22Rv1 (cell line): ENCODE measurements at regions not wholly inside any gene's neighbourhood (a gene's known extent, or its start where the extent isn't known, plus 50 kb on each side); places are given as distances from the start of the nearest gene placed in this dataset.

Experiments
- ZFX ChIP-seq: fragments of 450-650 bp; IDR thresholded peaks from 2 replicates; pipeline ENCODE4 v1.6.1; 2017; ENCODE audit warnings: antibody characterized with exemption, borderline replicate concordance
- TF ChIP-seq, protein P1 (sequence below): fragments of 450-650 bp; IDR thresholded peaks from 2 replicates; pipeline ENCODE4 v1.5.1; 2017; ENCODE audit warnings: mild to moderate bottlenecking

- TF ChIP-seq, protein P1, sequence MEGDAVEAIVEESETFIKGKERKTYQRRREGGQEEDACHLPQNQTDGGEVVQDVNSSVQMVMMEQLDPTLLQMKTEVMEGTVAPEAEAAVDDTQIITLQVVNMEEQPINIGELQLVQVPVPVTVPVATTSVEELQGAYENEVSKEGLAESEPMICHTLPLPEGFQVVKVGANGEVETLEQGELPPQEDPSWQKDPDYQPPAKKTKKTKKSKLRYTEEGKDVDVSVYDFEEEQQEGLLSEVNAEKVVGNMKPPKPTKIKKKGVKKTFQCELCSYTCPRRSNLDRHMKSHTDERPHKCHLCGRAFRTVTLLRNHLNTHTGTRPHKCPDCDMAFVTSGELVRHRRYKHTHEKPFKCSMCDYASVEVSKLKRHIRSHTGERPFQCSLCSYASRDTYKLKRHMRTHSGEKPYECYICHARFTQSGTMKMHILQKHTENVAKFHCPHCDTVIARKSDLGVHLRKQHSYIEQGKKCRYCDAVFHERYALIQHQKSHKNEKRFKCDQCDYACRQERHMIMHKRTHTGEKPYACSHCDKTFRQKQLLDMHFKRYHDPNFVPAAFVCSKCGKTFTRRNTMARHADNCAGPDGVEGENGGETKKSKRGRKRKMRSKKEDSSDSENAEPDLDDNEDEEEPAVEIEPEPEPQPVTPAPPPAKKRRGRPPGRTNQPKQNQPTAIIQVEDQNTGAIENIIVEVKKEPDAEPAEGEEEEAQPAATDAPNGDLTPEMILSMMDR, result no peak
- TF ChIP-seq ZFX, result no peak
Measured at GRCh38 chr13:105732806-105733529, 802.5 kb downstream of the EFNB2 start.
